Left ventricle myocardium inferior (tissue), 1 donor: ENCODE measurements at regions not wholly inside any gene's neighbourhood (a gene's known extent, or its start where the extent isn't known, plus 50 kb on each side); places are given as distances from the start of the nearest gene placed in this dataset.

Experiments used
- DNase-seq: peaks from one replicate; pipeline ENCODE4 v3.0.0-alpha.2; 2020
- H3K27ac ChIP-seq: fragments of 200-600 bp; replicated peaks from 2 replicates; pipeline ENCODE4 v1.8.0; 2021
- H3K27me3 ChIP-seq: fragments of 200-600 bp; 2 replicates; pipeline ENCODE4 v1.8.0; 2021; ENCODE audit warnings: low read depth
- H3K36me3 ChIP-seq: fragments of 200-600 bp; 2 replicates; pipeline ENCODE4 v1.8.0; 2021
- H3K4me1 ChIP-seq: fragments of 200-600 bp; 2 replicates; pipeline ENCODE4 v1.8.0; 2021
- H3K4me3 ChIP-seq: fragments of 200-600 bp; 2 replicates; pipeline ENCODE4 v1.8.0; 2021; ENCODE audit warnings: mild to moderate bottlenecking, moderate library complexity
- H3K9me3 ChIP-seq: fragments of 200-600 bp; replicated peaks from 2 replicates; pipeline ENCODE4 v1.8.0; 2021
- intact Hi-C: fragments of 100-400 bp; cut with micrococcal nuclease; formaldehyde crosslinking; loops from one replicate; pipeline ENCODE4 v1.11.0; 2022
- TF ChIP-seq, protein P1 (sequence below): fragments of 200-600 bp; IDR thresholded peaks from 2 replicates; pipeline ENCODE4 v1.8.0; 2021; ENCODE audit warnings: antibody characterized with exemption, mild to moderate bottlenecking, borderline replicate concordance
- donor health status: DM: no; HTN: yes; CAD: no; lungs with severe emphysema.

DNA sequence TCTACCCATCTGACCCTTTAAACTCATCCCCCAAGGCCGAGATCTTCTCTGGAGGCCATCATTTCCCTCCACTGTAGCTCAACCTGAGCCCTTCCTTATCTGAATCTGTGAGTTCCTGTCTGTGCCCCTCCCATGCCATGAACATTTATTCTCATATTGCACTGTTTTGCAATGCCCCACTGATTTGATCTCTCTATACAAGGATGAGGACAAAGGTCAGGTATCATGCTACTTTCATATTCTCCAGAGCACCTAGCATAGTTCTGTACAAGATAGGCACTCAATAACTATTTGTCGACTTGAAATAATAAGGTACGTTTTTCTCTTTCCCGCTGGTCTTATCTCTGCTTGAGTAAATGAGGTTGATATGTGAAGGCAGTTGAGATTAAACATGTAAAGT lies 135.5 kb downstream of the KLF5 start:
- intact Hi-C loops: no loop called here
- no peak overlapping the region for H3K4me3 ChIP-seq
- H3K27ac ChIP-seq: no peak overlapping the region
- H3K36me3 ChIP-seq: no peaks in the 10 kb centered on the region
- no peaks in the 10 kb centered on the region for H3K27me3 ChIP-seq
- H3K4me1 ChIP-seq: no peaks in the 10 kb centered on the region
- H3K9me3 ChIP-seq: no peaks in the 10 kb centered on the region
- TF ChIP-seq, protein P1, sequence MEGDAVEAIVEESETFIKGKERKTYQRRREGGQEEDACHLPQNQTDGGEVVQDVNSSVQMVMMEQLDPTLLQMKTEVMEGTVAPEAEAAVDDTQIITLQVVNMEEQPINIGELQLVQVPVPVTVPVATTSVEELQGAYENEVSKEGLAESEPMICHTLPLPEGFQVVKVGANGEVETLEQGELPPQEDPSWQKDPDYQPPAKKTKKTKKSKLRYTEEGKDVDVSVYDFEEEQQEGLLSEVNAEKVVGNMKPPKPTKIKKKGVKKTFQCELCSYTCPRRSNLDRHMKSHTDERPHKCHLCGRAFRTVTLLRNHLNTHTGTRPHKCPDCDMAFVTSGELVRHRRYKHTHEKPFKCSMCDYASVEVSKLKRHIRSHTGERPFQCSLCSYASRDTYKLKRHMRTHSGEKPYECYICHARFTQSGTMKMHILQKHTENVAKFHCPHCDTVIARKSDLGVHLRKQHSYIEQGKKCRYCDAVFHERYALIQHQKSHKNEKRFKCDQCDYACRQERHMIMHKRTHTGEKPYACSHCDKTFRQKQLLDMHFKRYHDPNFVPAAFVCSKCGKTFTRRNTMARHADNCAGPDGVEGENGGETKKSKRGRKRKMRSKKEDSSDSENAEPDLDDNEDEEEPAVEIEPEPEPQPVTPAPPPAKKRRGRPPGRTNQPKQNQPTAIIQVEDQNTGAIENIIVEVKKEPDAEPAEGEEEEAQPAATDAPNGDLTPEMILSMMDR: no peak
- no peak for DNase-seq

DNA sequence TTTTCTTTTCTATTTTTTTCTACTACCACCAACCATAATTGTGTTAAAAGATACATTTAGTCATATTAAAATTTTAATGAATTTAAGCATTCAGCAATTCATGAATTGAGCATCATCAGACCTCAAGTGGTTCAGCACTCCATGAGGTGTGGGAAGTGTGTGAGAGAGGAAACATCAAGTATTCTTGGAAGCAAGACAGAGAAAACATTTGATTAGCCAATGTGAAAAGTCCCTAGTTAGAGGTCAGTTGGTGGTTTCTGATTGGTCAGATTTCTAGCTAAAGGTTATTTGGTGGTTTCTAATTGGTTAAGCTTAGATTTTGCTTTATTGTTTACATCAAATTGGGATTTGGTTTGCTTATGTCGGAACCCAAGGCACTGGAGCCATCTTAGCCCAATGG lies 134.7 kb downstream of the KLF5 start:
- Histone ChIP-seq H3K36me3 (no peaks in the 10 kb centered on the region), H3K4me3 (no peak overlapping the region), H3K27me3 (no peaks in the 10 kb centered on the region), H3K9me3 (no peaks in the 10 kb centered on the region), H3K4me1 (no peaks in the 10 kb centered on the region), H3K27ac (no peak overlapping the region)
- TF ChIP-seq, protein P1: no peak
- no peak for DNase-seq
- intact Hi-C loops: no loop called here

DNA sequence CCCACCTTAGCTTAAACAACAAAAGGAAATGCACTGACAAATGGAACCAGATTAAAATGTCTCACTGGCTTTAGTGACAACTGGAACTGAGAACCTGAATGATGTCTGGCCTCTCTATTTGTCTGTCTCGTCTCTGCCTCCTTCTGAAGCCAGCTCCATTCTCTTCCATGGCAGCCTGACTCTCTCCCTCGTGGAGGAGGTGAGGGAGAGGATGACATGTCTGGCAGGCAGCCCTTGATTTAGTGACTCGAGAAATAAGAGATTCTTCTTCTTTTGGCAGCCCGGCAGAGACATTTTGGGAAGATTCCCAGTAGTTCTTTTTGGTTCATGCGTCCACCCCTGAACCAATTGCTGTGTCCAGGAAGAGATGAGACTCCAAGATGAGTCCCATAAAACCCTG lies 131.7 kb downstream of the KLF5 start:
- no peaks in the 10 kb centered on the region for H3K36me3 ChIP-seq
- TF ChIP-seq, protein P1: no peak
- H3K9me3 ChIP-seq: no peaks in the 10 kb centered on the region
- H3K4me3 ChIP-seq: no peak overlapping the region
- no peaks in the 10 kb centered on the region for H3K27me3 ChIP-seq
- intact Hi-C loops: no loop called here
- H3K4me1 ChIP-seq: no peaks in the 10 kb centered on the region
- no peak for DNase-seq
- no peak overlapping the region for H3K27ac ChIP-seq

DNA sequence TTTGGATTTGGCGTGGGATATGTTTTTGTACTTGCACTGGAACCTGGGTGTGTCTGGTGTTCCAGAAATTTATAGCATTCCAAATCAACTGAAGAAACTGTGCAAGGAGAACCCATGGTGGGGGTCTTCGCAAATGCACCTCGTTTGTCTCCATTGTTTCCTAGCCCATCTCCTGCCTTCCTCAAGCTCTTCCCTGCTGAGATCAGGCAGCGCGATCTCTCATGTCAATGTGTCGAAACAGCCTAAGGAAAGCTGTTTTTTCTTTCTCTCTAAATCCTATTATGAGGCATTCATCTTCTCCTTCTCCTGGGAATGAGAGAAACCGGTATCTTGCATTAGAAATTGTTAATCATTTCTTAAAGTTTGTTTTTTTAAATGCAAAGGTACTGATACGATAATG lies 131.0 kb downstream of the KLF5 start:
- Histone ChIP-seq H3K36me3 (no peaks in the 10 kb centered on the region), H3K27ac (no peak overlapping the region), H3K9me3 (no peaks in the 10 kb centered on the region), H3K4me1 (no peaks in the 10 kb centered on the region), H3K4me3 (no peak overlapping the region), H3K27me3 (no peaks in the 10 kb centered on the region)
- intact Hi-C loops: no loop called here
- TF ChIP-seq, protein P1: no peak
- no peak for DNase-seq

DNA sequence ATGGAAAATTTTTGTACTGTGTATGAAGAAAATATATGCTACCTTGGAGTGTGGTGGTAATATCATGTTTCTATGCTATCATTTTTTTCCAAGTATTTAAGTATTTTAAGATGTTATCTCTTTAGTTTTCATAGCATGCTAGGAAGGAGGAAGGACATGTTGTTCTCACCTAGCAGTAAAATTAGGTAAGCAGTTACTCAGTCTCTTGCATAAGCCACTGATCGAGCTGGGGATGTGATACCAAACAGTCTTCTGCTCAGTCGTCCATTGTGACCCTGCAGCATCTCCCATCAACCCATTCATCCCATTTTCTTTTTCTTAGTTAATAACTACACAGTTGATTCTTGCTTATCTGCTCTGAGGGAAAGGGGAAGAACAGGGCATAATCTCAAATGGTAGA lies 130.6 kb downstream of the KLF5 start:
- Histone ChIP-seq H3K27me3 (no peaks in the 10 kb centered on the region), H3K9me3 (no peaks in the 10 kb centered on the region), H3K4me3 (no peak overlapping the region), H3K27ac (no peak overlapping the region), H3K4me1 (no peaks in the 10 kb centered on the region), H3K36me3 (no peaks in the 10 kb centered on the region)
- TF ChIP-seq, protein P1: no peak
- no peak for DNase-seq
- intact Hi-C loops: no loop called here

DNA sequence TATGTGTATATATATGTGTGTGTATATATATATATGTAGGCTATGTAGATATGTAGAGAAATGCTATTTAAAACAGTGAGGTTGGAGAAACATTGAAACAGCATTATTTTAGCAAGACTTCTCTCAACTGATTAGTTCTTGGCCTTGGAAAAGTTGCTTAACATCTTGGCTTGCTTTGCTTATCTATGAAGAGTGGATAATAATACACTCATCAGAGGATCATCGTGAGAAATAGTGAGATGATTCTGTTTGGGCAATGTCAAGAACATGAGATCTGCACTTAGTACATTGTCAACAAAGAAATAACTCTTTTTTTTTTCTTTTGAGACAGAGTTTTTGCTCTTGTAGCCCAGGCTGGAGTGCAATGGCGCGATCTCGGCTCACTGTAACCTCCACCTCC lies 128.3 kb downstream of the KLF5 start:
- Histone ChIP-seq H3K27ac (no peak overlapping the region), H3K27me3 (no peaks in the 10 kb centered on the region), H3K9me3 (no peaks in the 10 kb centered on the region), H3K4me1 (no peaks in the 10 kb centered on the region), H3K36me3 (no peaks in the 10 kb centered on the region), H3K4me3 (no peak overlapping the region)
- TF ChIP-seq, protein P1: no peak
- DNase-seq: no peak
- intact Hi-C loops: no loop called here
